Nephron progenitor cell (in vitro differentiated cells): ENCODE measurements at regions not wholly inside any gene's neighbourhood (a gene's known extent, or its start where the extent isn't known, plus 50 kb on each side); places are given as distances from the start of the nearest gene placed in this dataset.
"Not testable (repeated sequence)": the region's sequence is repeated elsewhere in the genome, so short reads cannot be mapped to it uniquely, and the experiment has no call there.

Experiments used
- DNase-seq: peaks from one replicate; pipeline ENCODE4 v3.0.0; 2021
- H3K27ac Mint-ChIP-seq: 2 replicates; pipeline ENCODE4 v1.8.0; 2021; ENCODE audit warnings: mild to moderate bottlenecking, moderate library complexity, mixed read lengths
- H3K27me3 Mint-ChIP-seq: 2 replicates; pipeline ENCODE4 v1.8.0; 2021; ENCODE audit warnings: mild to moderate bottlenecking, low read depth, mixed read lengths; ENCODE audit not compliant: poor library complexity
- H3K36me3 Mint-ChIP-seq: 2 replicates; pipeline ENCODE4 v1.8.0; 2021; ENCODE audit warnings: low read depth, mixed read lengths
- H3K4me1 Mint-ChIP-seq: 2 replicates; pipeline ENCODE4 v1.8.0; 2021; ENCODE audit warnings: mixed read lengths
- H3K4me3 Mint-ChIP-seq: 2 replicates; pipeline ENCODE4 v1.8.0; 2021; ENCODE audit warnings: mild to moderate bottlenecking, moderate library complexity, mixed read lengths
- H3K9me3 Mint-ChIP-seq: 2 replicates; pipeline ENCODE4 v1.8.0; 2021; ENCODE audit warnings: mild to moderate bottlenecking, moderate library complexity, mixed read lengths
- CTCF ChIP-seq: fragments of 200-600 bp; sonication (generic); IDR thresholded peaks from 2 replicates; pipeline ENCODE4 v1.5.0; 2021; ENCODE audit warnings: antibody characterized with exemption

- TF ChIP-seq CTCF = no peak
- H3K36me3 Mint-ChIP-seq = peaks cover 11% of the 10 kb centered on the region
- H3K4me3 Mint-ChIP-seq = no peak overlapping the region
- DNase-seq = no peak
- H3K4me1 Mint-ChIP-seq = peaks cover 45% of the 10 kb centered on the region
- H3K9me3 Mint-ChIP-seq = peaks cover 12% of the 10 kb centered on the region
- H3K27me3 Mint-ChIP-seq = no peaks in the 10 kb centered on the region
- H3K27ac Mint-ChIP-seq = no peak overlapping the region
These were observed 699.8 kb upstream of the NR2F2 start for GRCh38 chr15:95630683-95631082.

GRCh38 chr15:95635666-95636065 is 694.8 kb upstream of the NR2F2 start:
- H3K4me1 Mint-ChIP-seq = peaks cover 17% of the 10 kb centered on the region
- no peak overlapping the region for H3K27ac Mint-ChIP-seq
- H3K9me3 Mint-ChIP-seq = peaks cover 33% of the 10 kb centered on the region
- no peak overlapping the region for H3K4me3 Mint-ChIP-seq
- H3K27me3 Mint-ChIP-seq = no peaks in the 10 kb centered on the region
- H3K36me3 Mint-ChIP-seq = peaks cover 14% of the 10 kb centered on the region
- DNase-seq = no peak
- TF ChIP-seq CTCF = no peak

- H3K4me3 Mint-ChIP-seq = no peak overlapping the region
- DNase-seq = no peak
- H3K4me1 Mint-ChIP-seq = peaks cover 17% of the 10 kb centered on the region
- H3K27me3 Mint-ChIP-seq = no peaks in the 10 kb centered on the region
- H3K9me3 Mint-ChIP-seq = peaks cover 28% of the 10 kb centered on the region
- H3K27ac Mint-ChIP-seq = no peak overlapping the region
- H3K36me3 Mint-ChIP-seq = peaks cover 11% of the 10 kb centered on the region
- TF ChIP-seq CTCF = no peak
These were observed 694.4 kb upstream of the NR2F2 start for GRCh38 chr15:95636107-95636506.

- Mint-ChIP-seq H3K9me3 (peaks cover 24% of the 10 kb centered on the region), H3K4me1 (peaks cover 17% of the 10 kb centered on the region)
- not testable (repeated sequence) for H3K27me3 Mint-ChIP-seq, H3K36me3 Mint-ChIP-seq, H3K4me3 Mint-ChIP-seq, H3K27ac Mint-ChIP-seq, DNase-seq
These were observed 693.3 kb upstream of the NR2F2 start for GRCh38 chr15:95637234-95637633.

- no peak overlapping the region for H3K27ac Mint-ChIP-seq
- no peak for DNase-seq
- no peaks in the 10 kb centered on the region for H3K27me3 Mint-ChIP-seq
- no peak overlapping the region for H3K4me3 Mint-ChIP-seq
- TF ChIP-seq CTCF = no peak
- H3K4me1 Mint-ChIP-seq = peaks cover 5% of the 10 kb centered on the region
- H3K36me3 Mint-ChIP-seq = peaks cover 5% of the 10 kb centered on the region
- peaks cover 23% of the 10 kb centered on the region for H3K9me3 Mint-ChIP-seq
These were observed 691.3 kb upstream of the NR2F2 start for GRCh38 chr15:95639208-95639607.

GRCh38 chr15:95644100-95644875 is 686.2 kb upstream of the NR2F2 start:
- no peak overlapping the region for H3K27ac Mint-ChIP-seq
- H3K27me3 Mint-ChIP-seq = no peaks in the 10 kb centered on the region
- DNase-seq = no peak
- H3K36me3 Mint-ChIP-seq = no peaks in the 10 kb centered on the region
- no peak overlapping the region for H3K4me3 Mint-ChIP-seq
- H3K4me1 Mint-ChIP-seq = peaks cover 21% of the 10 kb centered on the region
- H3K9me3 Mint-ChIP-seq = no peaks in the 10 kb centered on the region
- no peak for TF ChIP-seq CTCF
